K562 (cell line): ENCODE measurements at regions not wholly inside any gene's neighbourhood (a gene's known extent, or its start where the extent isn't known, plus 50 kb on each side); places are given as distances from the start of the nearest gene placed in this dataset.

ENCODE experiments used
- ATAC-seq: fragments of 200-7000 bp; cut with Tn5 transposase; 3 replicates; pipeline ENCODE4 v1.9.1; 2020; ENCODE audit warnings: moderate library complexity
- BruUV-seq: library from RNA; stranded (reverse); fragments of 400-500 nt; replicated peaks from 2 replicates; lab custom pipeline; 2021; lab: Mats Ljungman, UMichigan
- CTCF ChIA-PET: fragments of 300-600 bp; formaldehyde crosslinking; extraction: SDS; loops from one replicate; lab custom pipeline; 2021; ENCODE audit warnings: low intra/inter-chr PET ratio; lab: Yijun Ruan, JAX
- POLR2A ChIA-PET: fragments of 300-600, 350-650 bp; sonication (Branson Sonifier 250); formaldehyde crosslinking; extraction: SDS; loops from one replicate; lab custom pipeline; 2021; ENCODE audit warnings: antibody characterized with exemption, inconsistent platforms; lab: Yijun Ruan, JAX
- DNase-seq, 4 experiments: peaks; one replicate each; pipeline versions ENCODE4 v3.0.0 to v3.0.0-alpha.2; 2011 to 2018; ENCODE audit warnings: low spot score in 3 of 4, mixed read lengths in 3 of 4; ENCODE audit errors: extremely low read depth in 1 of 4
- FAIRE-seq: peaks from 2 replicates; lab custom pipeline; 2011; peaks lifted over from hg19 to GRCh38; lab: Jason Lieb, UNC
- H2AFZ ChIP-seq: 2 replicates; pipeline ENCODE4 v1.6.0; 2011; ENCODE audit warnings: low read depth, low read length, control low read depth, inconsistent platforms
- H3K27ac ChIP-seq: fragments of 200-600 bp; 3 replicates; pipeline ENCODE4 v1.8.0; 2011; ENCODE audit warnings: low read depth, mild to moderate bottlenecking, control low read depth, inconsistent platforms, low read length, moderate library complexity, mixed read lengths; ENCODE audit errors: extremely low read depth
- H3K27me3 ChIP-seq, 2 experiments: fragments of 300-600 bp in 1 of 2; 2 replicates in 1 of 2; 3 replicates in 1 of 2; pipeline versions ENCODE4 v1.6.0 to v1.8.0; 2011; ENCODE audit warnings: inconsistent platforms in 2 of 2, low read length in 2 of 2, mild to moderate bottlenecking in 1 of 2, mixed read lengths in 1 of 2, moderate library complexity in 1 of 2; ENCODE audit not compliant: control insufficient read depth in 2 of 2, insufficient read depth in 2 of 2
- H3K36me3 ChIP-seq: fragments of 300-600 bp; 3 replicates; pipeline ENCODE4 v1.8.0; 2011; ENCODE audit warnings: mild to moderate bottlenecking, low read length, inconsistent platforms; ENCODE audit not compliant: control insufficient read depth, insufficient read depth
- H3K4me1 ChIP-seq, 2 experiments: fragments of 200-600 bp in 1 of 2; replicated peaks in 1 of 2; 2 replicates in 1 of 2; 3 replicates in 1 of 2; pipeline versions ENCODE4 v1.5.1 to v1.8.0; 2011; ENCODE audit warnings: inconsistent platforms in 2 of 2, low read length in 2 of 2, mild to moderate bottlenecking in 1 of 2, mixed read lengths in 1 of 2, moderate library complexity in 1 of 2; ENCODE audit not compliant: control insufficient read depth in 2 of 2, insufficient read depth in 2 of 2
- H3K4me2 ChIP-seq: 2 replicates; pipeline ENCODE4 v1.6.1; 2011; ENCODE audit warnings: low read length, control low read depth, inconsistent platforms, mixed read lengths; ENCODE audit not compliant: insufficient read depth
- H3K4me3 ChIP-seq: fragments of 200-600 bp; sonication (generic), shearing (Covaris generic); 2 replicates; pipeline ENCODE4 v1.5.1; 2016; ENCODE audit warnings: control low read depth, inconsistent platforms
- H3K79me2 ChIP-seq: fragments of 200-600 bp; 3 replicates; pipeline ENCODE4 v1.8.0; 2011; ENCODE audit warnings: low read length, inconsistent platforms; ENCODE audit not compliant: control insufficient read depth, insufficient read depth
- H3K9ac ChIP-seq, 2 experiments: 2 replicates each; pipeline versions ENCODE4 v1.6.0 to v1.6.1; 2011; ENCODE audit warnings: low read depth in 2 of 2, low read length in 2 of 2, control low read depth in 1 of 2, inconsistent platforms in 1 of 2, mild to moderate bottlenecking in 1 of 2, mixed read lengths in 1 of 2; ENCODE audit not compliant: insufficient read depth in 1 of 2
- H3K9me1 ChIP-seq: one replicate; pipeline ENCODE4 v1.6.0; 2011; ENCODE audit warnings: inconsistent platforms, mild to moderate bottlenecking, low read length, moderate library complexity; ENCODE audit not compliant: control insufficient read depth, insufficient read depth
- H3K9me3 ChIP-seq: replicated peaks from 2 replicates; pipeline ENCODE4 v1.5.1; 2011; ENCODE audit warnings: low read depth, low read length, inconsistent platforms; ENCODE audit not compliant: control insufficient read depth, insufficient read depth
- H4K20me1 ChIP-seq: replicated peaks from 2 replicates; pipeline ENCODE4 v1.6.1; 2011; ENCODE audit warnings: low read length, inconsistent platforms, mixed read lengths; ENCODE audit not compliant: control insufficient read depth, insufficient read depth
- CEBPG ChIP-seq, 3 experiments: fragments of 200-800 bp in 1 of 3; sonication (Bioruptor generic) in 1 of 3; sonication (generic) in 1 of 3; formaldehyde crosslinking in 1 of 3; IDR thresholded peaks in 2 of 3; conservative IDR thresholded peaks in 1 of 3; 2 replicates each; pipeline versions ENCODE4 v1.6.1 to v1.8.0; 2016 to 2022; ENCODE audit warnings: missing compliant biosample characterization in 2 of 3, missing genetic modification characterization in 2 of 3, mild to moderate bottlenecking in 1 of 3, missing genetic modification reagents in 1 of 3
- DACH1 ChIP-seq: fragments of 450-650 bp; IDR thresholded peaks from 2 replicates; pipeline ENCODE4 v1.6.1; 2018; ENCODE audit not compliant: partially characterized antibody
- E2F5 ChIP-seq: sonication (generic); formaldehyde crosslinking; IDR thresholded peaks from 2 replicates; pipeline ENCODE4 v1.8.0; 2022; ENCODE audit warnings: mild to moderate bottlenecking, missing genetic modification reagents
- EP300 ChIP-seq: IDR thresholded peaks from 2 replicates; pipeline ENCODE4 v1.6.1; 2012; ENCODE audit warnings: low read length, improper control_type of control experiment
- GATA2 ChIP-seq: sonication (generic); formaldehyde crosslinking; IDR thresholded peaks from 2 replicates; pipeline ENCODE4 v1.4.0; 2020; ENCODE audit warnings: mild to moderate bottlenecking, missing genetic modification reagents
- HDAC2 ChIP-seq: fragments of 450-650 bp; IDR thresholded peaks from 2 replicates; pipeline ENCODE4 v1.6.1; 2016; ENCODE audit warnings: mild to moderate bottlenecking
- HMGN3 ChIP-seq: IDR thresholded peaks from 2 replicates; pipeline ENCODE4 v1.6.1; 2011; ENCODE audit warnings: borderline replicate concordance, low read depth, mild to moderate bottlenecking, mixed read lengths, low read length; ENCODE audit not compliant: insufficient read length; ENCODE audit errors: extremely low read depth
- MBD2 ChIP-seq: sonication (generic); IDR thresholded peaks from 2 replicates; pipeline ENCODE4 v1.6.1; 2016; ENCODE audit warnings: low read depth, borderline replicate concordance
- MYBL2 ChIP-seq, 2 experiments: fragments of 450-650 bp in 1 of 2; sonication (generic) in 1 of 2; formaldehyde crosslinking in 1 of 2; IDR thresholded peaks; 2 replicates each; pipeline versions ENCODE4 v1.6.1 to v1.8.1; 2017 to 2022; ENCODE audit warnings: borderline replicate concordance in 1 of 2, inconsistent platforms in 1 of 2, low read depth in 1 of 2, mild to moderate bottlenecking in 1 of 2, missing genetic modification reagents in 1 of 2, moderate library complexity in 1 of 2
- NFIX ChIP-seq: fragments of 250-450 bp; sonication (Bioruptor Pico); IDR thresholded peaks from 2 replicates; pipeline ENCODE4 v1.4.0; 2020; ENCODE audit warnings: low read depth, mild to moderate bottlenecking, moderate library complexity
- NR1H2 ChIP-seq: sonication (generic); formaldehyde crosslinking; IDR thresholded peaks from 2 replicates; pipeline ENCODE4 v1.4.0; 2020; ENCODE audit warnings: mild to moderate bottlenecking, missing genetic modification reagents
- NR2F6 ChIP-seq: fragments of 450-650 bp; formaldehyde crosslinking; IDR thresholded peaks from 2 replicates; pipeline ENCODE4 v1.4.0; 2020; ENCODE audit warnings: mild to moderate bottlenecking
- PTTG1 ChIP-seq: fragments of 450-650 bp; IDR thresholded peaks from 2 replicates; pipeline ENCODE4 v1.6.1; 2016; ENCODE audit warnings: low read depth, mild to moderate bottlenecking, missing genetic modification characterization, missing compliant biosample characterization
- STAT5B ChIP-seq: fragments of 250-450 bp; sonication (Bioruptor Pico); IDR thresholded peaks from 2 replicates; pipeline ENCODE4 v1.8.0; 2021; ENCODE audit warnings: mild to moderate bottlenecking, inconsistent platforms
- TRIM24 ChIP-seq, 2 experiments: fragments of 450-650 bp; IDR thresholded peaks; 2 replicates each; pipeline ENCODE4 v1.6.1; 2016
- UBTF ChIP-seq, 2 experiments: IDR thresholded peaks; 2 replicates each; pipeline ENCODE4 v1.6.1; 2012; ENCODE audit warnings: improper control_type of control experiment in 2 of 2, low read depth in 2 of 2, low read length in 2 of 2, borderline replicate concordance in 1 of 2
- ZNF12 ChIP-seq: sonication (generic); formaldehyde crosslinking; IDR thresholded peaks from 2 replicates; pipeline ENCODE4 v1.4.0; 2020; ENCODE audit warnings: mild to moderate bottlenecking, missing genetic modification reagents
- WGBS: fragments of 100-300 bp; shearing (Covaris generic); methylation state at CpG from one replicate; pipeline ENCODE4 v1.1.6; 2016; ENCODE audit warnings: low coverage, mixed read lengths; ENCODE audit not compliant: insufficient coverage; ENCODE audit errors: missing lambda C conversion rate; 5-methylcytosine and 5-hydroxymethylcytosine counted together
- in situ Hi-C: fragments of 300-500 bp; cut with MboI; formaldehyde crosslinking; loops from 4 replicates; pipeline ENCODE4 v1.15.0; 2018; ENCODE audit warnings: inconsistent platforms, mixed read lengths
- intact Hi-C: fragments of 100-400 bp; cut with micrococcal nuclease; formaldehyde crosslinking; loops from 2 replicates; pipeline ENCODE4 v1.14.2; 2022

- H3K9me3 ChIP-seq, result no peaks in the 10 kb centered on the region
- H3K27ac ChIP-seq, result no peak overlapping the region; the same call in 2 of the 3 replicates
- H3K36me3 ChIP-seq, result no peaks in the 10 kb centered on the region
- no peak overlapping the region for H3K9ac ChIP-seq
- H3K4me2 ChIP-seq, result no peak overlapping the region
- ChIA-PET CTCF (no interaction called here), POLR2A (no interaction called here)
- no peak overlapping the region for H3K4me3 ChIP-seq
- 0% methylated on average over 2 of the region's 2 CpGs for WGBS
- H3K79me2 ChIP-seq, result no peaks in the 10 kb centered on the region
- H3K4me1 ChIP-seq, result peaks cover 0 to 4% of the 10 kb centered on the region in 2 experiments; a peak in 2 of 5 replicates
- FAIRE-seq (no peak), ATAC-seq (no peak), DNase-seq (no peak)
- TF ChIP-seq MYBL2 (IDR thresholded peaks at IDR 0.05; ENCODE audit: low read depth) (no peak), MYBL2 (CRISPR knock-in tag; IDR thresholded peaks at IDR 0.05; ENCODE audit: borderline replicate concordance) (no peak), ZNF12 (CRISPR knock-in tag) (no peak), TRIM24 (IDR thresholded peaks at IDR 0.05) (no peak), GATA2 (CRISPR knock-in tag) (no peak), CEBPG (CRISPR knock-in tag; IDR thresholded peaks at IDR 0.05) (no peak), CEBPG (tag; conservative IDR thresholded peaks at IDR 0.05 in 1 of 2, IDR thresholded peaks at IDR 0.05 in 1 of 2) (no peak), STAT5B (CRISPR knock-in tag) (no peak), HMGN3 (no peak), EP300 (no peak), PTTG1 (tag) (no peak), NR2F6 (CRISPR knock-in tag) (no peak), NFIX (CRISPR knock-in tag) (no peak), MBD2 (no peak), NR1H2 (no peak), UBTF (IDR thresholded peaks at IDR 0.05; ENCODE audit: borderline replicate concordance in 1 of 2, low read depth in 2 of 2, low read length in 2 of 2) (no peak), E2F5 (CRISPR knock-in tag) (no peak), HDAC2 (no peak), DACH1 (no peak)
- H3K27me3 ChIP-seq, result no peaks in the 10 kb centered on the region
- H2AFZ ChIP-seq, result no peak overlapping the region
- in situ Hi-C loops, result no loop called here
- H4K20me1 ChIP-seq, result 0 out of 2 replicates have a peak, but pooled peaks cover 3% of the 10 kb centered on the region
- H3K9me1 ChIP-seq, result no peaks in the 10 kb centered on the region
- BruUV-seq, result no TSS peak
- intact Hi-C loops, result no loop called here
Observed at GRCh38 chr12:13436182-13436581, 239.7 kb downstream of the EMP1 start.
